RCC 7860 (cell line): ENCODE measurements at regions not wholly inside any gene's neighbourhood (a gene's known extent, or its start where the extent isn't known, plus 50 kb on each side); places are given as distances from the start of the nearest gene placed in this dataset.

ENCODE experiments used
- DNase-seq: peaks from one replicate; pipeline ENCODE4 v3.0.0-alpha.2; 2015; ENCODE audit warnings: low spot score
- FAIRE-seq: peaks from 2 replicates; lab custom pipeline; 2012; peaks lifted over from hg19 to GRCh38; lab: Jason Lieb, UNC

GRCh38 chr7:80403686-80404241 lies 108.1 kb downstream of the GNAT3 start:
- DNase-seq (no peak), FAIRE-seq (no peak)

GRCh38 chr7:80401708-80402107 lies 110.2 kb downstream of the GNAT3 start:
- DNase-seq (no peak), FAIRE-seq (no peak)

- DNase-seq (no peak), FAIRE-seq (no peak)
These were observed 118.1 kb downstream of the GNAT3 start for GRCh38 chr7:80393786-80394185.

GRCh38 chr7:80392229-80393169 lies 119.4 kb downstream of the GNAT3 start:
- DNase-seq (peak; percentile 38), FAIRE-seq (peak; percentile 83)

DNA sequence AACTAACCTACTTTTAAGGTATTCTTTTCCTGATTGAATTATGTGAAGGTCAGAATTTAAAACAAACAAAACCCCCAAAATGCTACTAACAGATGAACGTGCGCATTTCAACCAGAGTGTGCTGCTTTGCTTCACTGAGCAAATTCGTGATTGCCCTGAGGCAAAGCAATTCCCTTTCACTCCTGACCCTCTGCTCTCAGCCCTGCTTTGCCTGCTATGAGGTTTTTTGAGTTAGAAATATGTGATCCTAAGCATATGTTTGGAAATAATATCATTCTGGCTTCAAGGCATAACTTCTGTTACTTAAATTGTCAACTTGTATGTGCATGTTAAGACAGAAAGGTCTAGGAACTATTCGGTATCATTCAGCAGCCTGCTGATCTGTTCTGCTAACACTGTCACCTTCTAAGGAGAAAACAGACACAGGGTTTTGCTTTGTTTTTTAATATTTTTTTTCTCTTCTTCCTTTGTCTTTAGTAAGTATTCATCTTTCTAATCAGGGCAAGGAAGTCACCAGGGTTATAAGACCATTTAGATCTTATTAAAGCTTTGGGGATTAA lies 124.2 kb downstream of the GNAT3 start:
- no peak for DNase-seq

DNA sequence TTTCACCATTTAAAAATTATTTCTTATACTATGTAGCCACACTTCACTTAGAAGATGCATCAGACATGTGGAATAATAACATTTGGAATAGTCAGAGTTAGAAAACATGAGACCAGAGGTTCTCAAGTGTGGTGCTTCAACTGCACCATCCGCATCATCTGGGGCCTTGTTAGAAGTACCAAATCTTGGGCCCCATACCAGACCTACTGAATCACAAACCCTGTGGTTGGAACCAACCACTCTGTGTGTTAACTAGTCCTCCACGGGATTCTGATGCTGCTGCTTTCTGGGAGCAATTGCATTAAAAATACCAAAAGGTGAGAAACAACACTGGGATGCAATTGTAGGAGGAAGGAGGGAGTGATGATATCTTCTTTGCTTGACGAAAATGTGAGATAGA lies 125.2 kb downstream of the GNAT3 start:
- DNase-seq (no peak), FAIRE-seq (no peak)

More for the DNA sequence above, 124.2 kb downstream of the GNAT3 start:
- no peak for FAIRE-seq

- FAIRE-seq (no peak), DNase-seq (no peak)
These were observed 126.4 kb downstream of the GNAT3 start for GRCh38 chr7:80385508-80385907.

DNA sequence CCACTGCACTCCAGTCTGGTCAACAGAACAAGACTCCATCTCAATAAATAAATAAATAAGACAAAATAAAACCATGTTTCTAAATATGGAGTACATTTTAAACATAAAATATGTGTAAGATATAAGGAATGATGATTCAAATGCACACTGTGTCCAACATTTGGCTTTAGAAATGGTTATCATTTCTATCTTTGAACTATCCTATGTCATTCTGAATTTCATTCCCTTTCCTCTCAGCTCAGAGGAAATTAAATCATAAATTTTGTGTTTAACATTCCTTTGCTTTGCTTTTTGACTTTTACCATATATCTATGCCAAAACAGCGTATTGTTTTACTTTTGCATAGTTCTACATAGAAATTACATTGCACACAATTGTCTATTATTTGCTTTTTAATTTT lies 130.9 kb downstream of the GNAT3 start:
- DNase-seq (no peak), FAIRE-seq (no peak)

DNA sequence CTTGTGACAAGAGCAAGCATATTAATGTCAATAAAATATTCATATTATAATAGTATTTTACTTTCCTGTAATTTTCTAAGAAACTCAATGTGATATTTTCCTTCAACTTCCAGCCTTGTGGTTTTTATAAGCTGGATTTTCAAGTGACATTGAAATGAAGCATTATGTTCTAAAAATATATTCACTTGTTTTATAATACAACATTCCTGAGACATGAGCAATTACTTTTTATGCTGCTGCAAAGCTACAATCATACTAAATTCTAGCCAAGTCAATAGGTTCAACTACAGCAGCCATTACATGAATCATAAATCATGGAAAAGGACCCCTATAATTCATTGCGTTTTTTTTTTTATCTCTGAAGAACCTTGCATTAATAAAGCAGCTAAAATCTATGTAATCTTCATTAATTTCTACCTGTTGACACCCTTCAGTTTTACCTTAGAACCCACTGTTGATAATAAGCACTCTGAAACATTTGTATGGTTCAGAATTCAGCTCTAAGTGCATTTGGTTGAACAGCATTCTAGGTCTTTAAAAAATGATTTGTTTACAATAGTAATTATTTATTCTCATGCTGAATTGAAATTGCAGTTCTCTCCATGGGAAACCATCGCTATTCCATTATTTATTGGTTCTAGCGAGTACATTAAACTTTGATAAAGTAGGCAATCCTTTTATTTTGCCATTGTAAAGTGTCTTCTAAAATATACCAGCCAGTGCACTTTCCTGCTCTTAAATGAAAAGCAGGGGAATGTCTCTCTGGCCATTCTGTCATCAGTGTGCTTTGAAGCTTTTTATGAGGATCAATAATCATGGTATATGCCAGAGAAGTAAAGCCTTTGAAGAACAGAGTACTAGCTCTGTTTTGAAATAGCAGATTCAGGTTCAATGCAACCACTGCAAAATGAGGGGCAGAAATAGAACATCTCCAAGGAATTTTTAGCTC lies 132.6 kb downstream of the GNAT3 start:
- FAIRE-seq (peak; percentile 62), DNase-seq (peak; percentile 26)

- DNase-seq (no peak), FAIRE-seq (no peak)
These were observed 137.5 kb downstream of the GNAT3 start for GRCh38 chr7:80374321-80374720.

- no peak for FAIRE-seq
- DNase-seq = no peak
These were observed 138.3 kb downstream of the GNAT3 start for GRCh38 chr7:80373429-80374032.

DNA sequence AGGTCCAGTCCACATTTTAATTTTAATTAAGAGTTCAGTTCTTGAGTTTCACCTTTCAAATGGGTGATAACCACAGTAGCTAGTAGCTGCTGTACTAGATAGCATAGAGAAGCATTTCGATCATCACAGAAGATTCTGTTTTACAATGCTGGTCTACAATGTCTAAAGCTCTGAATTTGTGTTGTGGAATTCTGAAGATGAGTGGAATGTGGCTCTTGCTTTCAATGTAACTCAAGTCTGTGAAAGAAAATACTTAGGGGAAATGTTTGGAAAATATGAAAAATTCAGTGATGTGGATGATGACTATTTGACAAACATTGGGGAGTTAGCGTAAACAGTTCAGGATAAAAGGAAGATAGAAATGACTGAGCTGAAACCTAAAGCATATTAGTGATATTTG lies 139.4 kb downstream of the GNAT3 start:
- no peak for FAIRE-seq

GRCh38 chr7:80370587-80370986 lies 141.3 kb downstream of the GNAT3 start:
- DNase-seq (no peak), FAIRE-seq (no peak)

More for the DNA sequence above, 139.4 kb downstream of the GNAT3 start:
- DNase-seq = no peak

- no peak for FAIRE-seq
- DNase-seq = no peak
These were observed 142.5 kb downstream of the GNAT3 start for GRCh38 chr7:80369321-80369720.

DNA sequence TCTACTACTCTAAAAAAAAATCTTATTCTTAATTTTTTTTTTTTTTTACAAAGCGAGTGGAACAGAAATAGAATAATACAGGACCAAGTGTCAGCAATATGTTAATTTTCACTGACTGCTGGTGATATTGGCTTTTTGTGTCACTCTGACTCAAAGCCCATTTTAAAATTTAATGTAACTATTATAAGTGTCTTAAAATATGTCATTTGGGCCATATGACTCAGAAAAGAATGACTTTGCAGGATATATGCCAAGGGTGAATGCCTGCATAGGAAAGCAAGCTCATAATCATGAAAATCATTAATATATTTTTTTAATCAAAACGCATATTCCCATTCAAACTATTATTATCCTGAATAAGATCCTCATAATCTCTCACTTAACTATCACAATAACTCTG lies 149.2 kb downstream of the GNAT3 start:
- DNase-seq (no peak), FAIRE-seq (no peak)

DNA sequence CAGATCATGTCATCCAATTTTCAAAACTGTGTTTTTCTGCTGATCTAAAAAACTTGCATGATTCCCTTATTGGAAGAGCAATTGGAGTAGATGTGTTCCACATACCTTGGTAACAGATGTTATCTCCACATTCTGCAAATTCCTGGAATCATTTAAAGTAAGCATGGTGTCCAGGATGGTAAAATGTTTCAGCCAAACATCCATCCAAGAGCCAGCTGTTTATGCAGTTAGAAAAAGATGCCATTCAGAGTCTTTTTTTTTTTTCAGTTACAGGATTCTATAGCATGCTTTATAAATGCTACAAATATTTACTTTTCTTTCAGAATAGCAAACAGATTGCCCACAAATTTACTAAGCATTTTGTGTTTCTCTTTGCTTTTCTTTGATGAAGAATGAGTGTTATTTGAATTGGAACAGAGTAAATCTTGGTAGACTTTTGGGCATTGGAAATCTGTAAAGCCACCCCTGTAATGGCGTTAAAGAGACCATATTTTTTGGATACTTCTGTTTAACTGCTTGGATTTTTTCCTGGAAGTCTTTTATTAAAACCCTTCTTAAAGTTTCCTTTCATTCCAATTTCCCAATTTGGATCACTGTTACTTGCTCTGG lies 149.8 kb downstream of the GNAT3 start:
- no peak for FAIRE-seq
- DNase-seq = no peak

DNA sequence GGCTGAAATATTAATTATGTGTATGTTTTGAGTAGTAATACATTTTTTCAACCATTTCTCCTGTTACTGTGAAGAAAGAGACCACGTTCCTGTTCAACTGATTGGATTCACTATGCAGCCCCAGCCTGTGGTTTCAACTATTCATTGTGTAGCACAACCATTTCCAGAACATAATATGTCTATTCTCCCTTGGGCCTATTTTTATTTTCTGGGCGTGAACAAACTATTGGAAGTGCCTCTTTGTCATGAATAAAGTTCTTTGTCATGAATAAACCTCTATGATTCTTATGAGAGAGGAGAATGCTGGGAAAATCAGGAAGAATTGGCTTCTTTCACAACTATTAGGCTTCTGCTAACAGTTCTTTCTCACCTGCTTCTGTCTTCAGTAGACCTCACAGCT lies 152.4 kb downstream of the GNAT3 start:
- DNase-seq = no peak

DNA sequence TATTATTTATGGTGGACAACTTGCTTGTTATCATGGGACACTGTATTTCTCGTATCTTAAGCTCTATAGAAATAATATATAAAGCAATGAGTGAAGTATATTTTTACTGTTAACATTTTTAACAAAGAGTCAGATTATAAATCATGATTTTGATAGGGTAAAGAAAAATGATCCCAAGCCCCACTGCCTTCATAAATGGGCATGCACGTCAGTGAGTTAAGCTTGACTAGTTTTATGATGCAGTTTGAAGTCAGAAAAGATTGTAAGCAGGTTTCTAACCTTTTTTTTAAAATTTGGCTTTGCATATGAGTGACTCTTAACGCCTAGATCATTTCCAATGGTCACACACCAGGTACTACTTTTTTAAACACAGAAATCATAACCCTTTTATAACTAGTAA lies 152.8 kb downstream of the GNAT3 start:
- DNase-seq (no peak), FAIRE-seq (no peak)

More for the DNA sequence above, 152.4 kb downstream of the GNAT3 start:
- no peak for FAIRE-seq

DNA sequence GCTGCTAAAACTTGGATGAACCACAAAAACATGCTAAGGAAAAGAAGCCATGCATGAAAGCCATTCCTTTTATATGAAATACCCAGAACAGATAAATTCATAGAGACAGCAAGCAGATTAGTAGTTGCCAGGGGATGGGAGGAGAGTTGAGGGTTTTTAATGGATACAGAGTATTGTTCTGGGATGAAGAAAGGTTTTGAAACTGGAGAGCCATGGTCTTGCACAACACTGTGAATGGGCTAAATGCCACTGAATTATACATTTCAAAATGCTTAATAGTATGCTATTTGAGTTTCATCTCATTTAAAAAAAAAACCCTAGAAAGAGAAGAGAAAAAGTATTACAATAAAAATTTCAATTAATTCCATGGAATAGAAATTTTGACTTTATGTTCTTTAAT lies 154.3 kb downstream of the GNAT3 start:
- FAIRE-seq (no peak), DNase-seq (no peak)

- FAIRE-seq (peak; percentile 40), DNase-seq (no peak)
These were observed 161.4 kb downstream of the GNAT3 start for GRCh38 chr7:80350430-80350829.
